AG09319 (cell line): ENCODE measurements at regions not wholly inside any gene's neighbourhood (a gene's known extent, or its start where the extent isn't known, plus 50 kb on each side); places are given as distances from the start of the nearest gene placed in this dataset.

Experiments
- DNase-seq: peaks from one replicate; pipeline ENCODE4 v3.0.0-alpha.2; 2010; ENCODE audit warnings: low read depth; ENCODE audit errors: extremely low read depth
- CTCF ChIP-seq: IDR thresholded peaks from 2 replicates; pipeline ENCODE4 v1.5.1; 2011; ENCODE audit warnings: low read depth, mild to moderate bottlenecking, inconsistent platforms, low read length, moderate library complexity

- no peak for TF ChIP-seq CTCF
- no peak for DNase-seq
Observed at GRCh38 chr12:24153079-24153478, 203.6 kb upstream of the SOX5 start.

GRCh38 chr12:24152270-24152669 is 202.8 kb upstream of the SOX5 start:
- no peak for TF ChIP-seq CTCF

GRCh38 chr12:24143928-24144327 is 194.5 kb upstream of the SOX5 start:
- TF ChIP-seq CTCF, result no peak
- no peak for DNase-seq

More at GRCh38 chr12:24152270-24152669, 202.8 kb upstream of the SOX5 start:
- DNase-seq, result no peak

DNA sequence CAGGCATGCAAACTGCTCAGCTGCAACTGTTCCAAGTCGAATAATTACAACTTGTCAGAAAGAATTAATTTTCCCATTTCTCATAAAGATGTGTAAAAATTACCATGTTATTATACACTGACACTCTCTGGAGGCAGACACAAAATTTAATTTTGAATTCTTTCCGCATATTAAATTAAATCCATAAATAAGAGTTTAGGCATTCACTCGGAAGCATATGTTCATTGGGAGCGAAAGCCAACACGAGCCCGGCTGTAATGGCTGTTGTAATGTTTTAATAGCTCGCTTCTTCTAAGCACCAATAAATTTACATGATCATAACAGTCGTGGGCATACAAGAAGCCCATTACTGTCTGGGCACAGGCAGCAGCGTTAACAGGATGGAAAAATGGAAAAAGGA is 189.6 kb upstream of the SOX5 start:
- TF ChIP-seq CTCF, result no peak
- no peak for DNase-seq

DNA sequence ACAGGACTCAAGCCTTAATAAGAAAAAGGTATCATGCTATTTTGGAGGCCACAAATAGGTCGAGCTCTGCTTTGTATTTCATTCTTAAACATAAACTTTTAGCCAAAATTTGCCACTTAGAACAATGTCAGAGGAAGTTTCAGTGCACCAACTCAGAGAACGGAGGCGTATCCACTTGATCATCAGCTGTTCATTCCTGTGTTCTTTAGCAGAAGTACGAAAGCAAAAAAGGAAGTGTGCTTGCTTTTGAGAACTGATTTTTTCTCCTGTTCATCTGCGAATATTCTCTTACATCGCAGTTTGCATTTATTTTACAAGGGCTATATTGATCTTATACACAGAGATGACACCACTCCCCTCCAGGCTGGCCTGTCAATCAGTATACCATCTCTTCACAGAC is 188.6 kb upstream of the SOX5 start:
- no peak for TF ChIP-seq CTCF
- no peak for DNase-seq

- TF ChIP-seq CTCF, result no peak
Observed at GRCh38 chr12:24135158-24135850, 185.8 kb upstream of the SOX5 start.

DNA sequence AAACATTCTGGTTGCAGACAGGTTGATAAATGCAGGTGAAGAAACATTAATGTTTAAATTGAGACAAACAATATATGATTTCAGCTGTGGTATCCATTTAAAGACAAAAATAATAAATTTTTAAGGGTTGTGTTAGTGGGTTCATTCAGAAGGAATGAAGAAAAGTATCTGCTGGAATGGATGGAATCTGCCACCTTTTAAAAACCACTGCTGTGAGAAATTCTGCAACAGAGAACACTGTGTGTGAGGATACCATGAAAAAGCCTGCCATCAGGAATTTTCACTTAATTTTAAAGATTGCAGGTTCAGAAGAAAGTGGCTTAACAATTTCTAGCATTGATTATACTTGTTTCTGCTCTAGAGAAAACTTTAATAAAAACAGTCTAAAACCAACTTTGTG is 184.6 kb upstream of the SOX5 start:
- DNase-seq, result no peak
- TF ChIP-seq CTCF, result no peak

More at GRCh38 chr12:24135158-24135850, 185.8 kb upstream of the SOX5 start:
- DNase-seq, result no peak
